Breast epithelium (tissue), 4 donors: ENCODE measurements at regions not wholly inside any gene's neighbourhood (a gene's known extent, or its start where the extent isn't known, plus 50 kb on each side); places are given as distances from the start of the nearest gene placed in this dataset.

ENCODE experiments used
- DNase-seq, 2 donors: peaks; one replicate each; pipeline ENCODE4 v3.0.0-alpha.2; 2019; ENCODE audit warnings: low spot score in 2 of 2
- H3K27ac ChIP-seq, 2 donors: fragments of 200-600 bp; sonication (generic) in 1 of 2; one replicate each; pipeline ENCODE4 v1.5.1; 2016 to 2019; ENCODE audit warnings: mild to moderate bottlenecking in 1 of 2
- H3K27me3 ChIP-seq, 2 donors: fragments of 200-600 bp; sonication (generic) in 1 of 2; one replicate each; pipeline versions ENCODE4 v1.5.1 to v1.6.0; 2017 to 2019; ENCODE audit warnings: control low read depth in 1 of 2, mild to moderate bottlenecking in 1 of 2
- H3K36me3 ChIP-seq: fragments of 200-600 bp; one replicate; pipeline ENCODE4 v1.5.1; 2019
- H3K4me1 ChIP-seq, 2 donors: fragments of 200-600 bp; sonication (generic); one replicate each; pipeline ENCODE4 v1.5.1; 2016 to 2019; ENCODE audit warnings: control low read depth in 1 of 2
- H3K4me3 ChIP-seq, 3 donors: fragments of 200-600 bp; sonication (generic); 1 replicate in 2 of 3; 2 replicates in 1 of 3; pipeline ENCODE4 v1.5.1; 2016 to 2019; ENCODE audit warnings: mild to moderate bottlenecking in 3 of 3, moderate library complexity in 2 of 3
- H3K9me3 ChIP-seq, 2 donors: fragments of 200-600 bp; sonication (generic) in 1 of 2; one replicate each; pipeline ENCODE4 v1.5.1; 2016 to 2019; ENCODE audit warnings: control low read depth in 1 of 2
- POLR2A ChIP-seq: fragments of 450-650 bp; IDR thresholded peaks from one replicate; pipeline ENCODE4 v1.6.1; 2016; ENCODE audit warnings: antibody characterized with exemption, mild to moderate bottlenecking, moderate library complexity
- POLR2AphosphoS5 ChIP-seq, 3 donors: sonication (generic); formaldehyde crosslinking; IDR thresholded peaks; one replicate each; pipeline ENCODE4 v1.6.1; 2017; ENCODE audit warnings: antibody characterized with exemption in 3 of 3
- intact Hi-C: fragments of 100-400 bp; cut with DNase I; formaldehyde crosslinking; loops from one replicate; pipeline ENCODE4 v1.15.1; 2023; ENCODE audit warnings: low total_unique reads
- TF ChIP-seq, protein P1 (sequence below), 3 donors: fragments of 450-650 bp; IDR thresholded peaks; one replicate each; pipeline ENCODE4 v1.5.1; 2016 to 2017; ENCODE audit warnings: antibody characterized with exemption in 3 of 3, mild to moderate bottlenecking in 3 of 3, moderate library complexity in 3 of 3

DNA sequence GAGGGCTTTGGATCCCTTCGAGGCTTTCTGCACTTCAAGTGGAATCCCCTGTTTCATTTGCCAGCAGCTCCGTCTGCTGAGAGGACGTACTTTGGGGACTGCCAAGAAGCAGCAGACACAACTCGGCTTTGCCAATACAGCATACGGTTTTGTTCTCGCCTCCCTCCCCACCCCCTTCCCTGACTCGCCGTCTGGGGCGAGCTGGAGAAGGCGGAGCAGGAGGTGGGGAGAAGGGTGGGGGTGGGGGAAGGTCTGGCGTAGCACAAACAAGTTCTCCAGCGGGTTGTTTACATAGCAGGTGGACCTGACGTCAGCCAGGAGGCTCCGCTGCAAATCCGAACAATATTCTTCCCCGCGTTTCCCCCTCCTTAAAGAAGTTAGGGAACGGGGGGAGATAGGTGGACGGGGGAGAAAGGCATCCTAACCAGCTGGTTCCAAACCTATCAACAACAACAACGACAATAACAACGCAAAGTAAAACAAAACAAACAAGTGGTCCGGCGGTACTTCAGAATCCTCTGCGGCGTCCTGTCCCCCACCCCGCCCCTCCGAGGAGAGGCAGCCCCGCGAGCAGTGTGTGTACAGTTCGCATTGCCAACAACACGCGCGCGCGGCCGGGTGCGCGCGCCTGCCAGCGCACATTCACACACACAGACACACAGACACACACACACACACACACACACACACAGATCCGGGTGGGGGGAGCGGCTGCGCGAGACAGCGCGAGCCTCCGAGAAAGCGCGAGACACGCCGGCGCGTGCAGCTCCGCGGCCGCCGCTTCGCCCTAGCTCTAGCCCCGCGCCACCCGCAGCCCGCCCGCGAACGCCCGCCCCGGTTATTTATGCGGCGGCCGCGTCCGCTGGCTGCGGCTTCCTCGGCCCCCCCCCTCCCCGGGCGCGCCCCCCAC, 167.0 kb upstream of the PPP1R3A start:
- no peaks in the 10 kb centered on the region for H3K9me3 ChIP-seq
- no peaks in the 10 kb centered on the region for H3K36me3 ChIP-seq
- peak; percentile 54 to 63 for DNase-seq
- TF ChIP-seq, protein P1, sequence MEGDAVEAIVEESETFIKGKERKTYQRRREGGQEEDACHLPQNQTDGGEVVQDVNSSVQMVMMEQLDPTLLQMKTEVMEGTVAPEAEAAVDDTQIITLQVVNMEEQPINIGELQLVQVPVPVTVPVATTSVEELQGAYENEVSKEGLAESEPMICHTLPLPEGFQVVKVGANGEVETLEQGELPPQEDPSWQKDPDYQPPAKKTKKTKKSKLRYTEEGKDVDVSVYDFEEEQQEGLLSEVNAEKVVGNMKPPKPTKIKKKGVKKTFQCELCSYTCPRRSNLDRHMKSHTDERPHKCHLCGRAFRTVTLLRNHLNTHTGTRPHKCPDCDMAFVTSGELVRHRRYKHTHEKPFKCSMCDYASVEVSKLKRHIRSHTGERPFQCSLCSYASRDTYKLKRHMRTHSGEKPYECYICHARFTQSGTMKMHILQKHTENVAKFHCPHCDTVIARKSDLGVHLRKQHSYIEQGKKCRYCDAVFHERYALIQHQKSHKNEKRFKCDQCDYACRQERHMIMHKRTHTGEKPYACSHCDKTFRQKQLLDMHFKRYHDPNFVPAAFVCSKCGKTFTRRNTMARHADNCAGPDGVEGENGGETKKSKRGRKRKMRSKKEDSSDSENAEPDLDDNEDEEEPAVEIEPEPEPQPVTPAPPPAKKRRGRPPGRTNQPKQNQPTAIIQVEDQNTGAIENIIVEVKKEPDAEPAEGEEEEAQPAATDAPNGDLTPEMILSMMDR (IDR thresholded peaks at IDR 0.05) = no peak
- TF ChIP-seq POLR2A (peak; percentile 12), POLR2AphosphoS5 (IDR thresholded peaks at IDR 0.05) (peak; percentile 27 to 74 (median 32))
- H3K4me1 ChIP-seq = no peaks in the 10 kb centered on the region
- peak overlapping the region; percentile 66 to 73 (median 70) for H3K4me3 ChIP-seq
- peak overlapping the region; percentile 85 to 91 for H3K27ac ChIP-seq
- peaks cover 0 to 41% of the 10 kb centered on the region in 2 donors for H3K27me3 ChIP-seq
- intact Hi-C loops = no loop called here

DNA sequence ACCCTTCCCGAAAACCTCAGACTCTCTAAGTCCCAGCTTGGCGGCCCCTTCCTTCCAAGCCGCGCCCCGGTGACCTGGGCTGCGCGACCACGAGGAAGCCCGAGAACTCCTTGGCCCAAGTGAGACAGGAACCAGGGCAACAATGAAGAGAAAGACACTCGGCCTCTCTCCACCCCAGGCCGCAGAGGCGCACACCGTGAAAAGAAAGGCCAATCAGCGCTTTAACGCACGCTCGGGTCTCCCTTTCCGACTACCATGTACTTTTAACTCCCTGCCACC, 166.4 kb upstream of the PPP1R3A start:
- intact Hi-C loops = no loop called here
- H3K36me3 ChIP-seq = no peaks in the 10 kb centered on the region

DNA sequence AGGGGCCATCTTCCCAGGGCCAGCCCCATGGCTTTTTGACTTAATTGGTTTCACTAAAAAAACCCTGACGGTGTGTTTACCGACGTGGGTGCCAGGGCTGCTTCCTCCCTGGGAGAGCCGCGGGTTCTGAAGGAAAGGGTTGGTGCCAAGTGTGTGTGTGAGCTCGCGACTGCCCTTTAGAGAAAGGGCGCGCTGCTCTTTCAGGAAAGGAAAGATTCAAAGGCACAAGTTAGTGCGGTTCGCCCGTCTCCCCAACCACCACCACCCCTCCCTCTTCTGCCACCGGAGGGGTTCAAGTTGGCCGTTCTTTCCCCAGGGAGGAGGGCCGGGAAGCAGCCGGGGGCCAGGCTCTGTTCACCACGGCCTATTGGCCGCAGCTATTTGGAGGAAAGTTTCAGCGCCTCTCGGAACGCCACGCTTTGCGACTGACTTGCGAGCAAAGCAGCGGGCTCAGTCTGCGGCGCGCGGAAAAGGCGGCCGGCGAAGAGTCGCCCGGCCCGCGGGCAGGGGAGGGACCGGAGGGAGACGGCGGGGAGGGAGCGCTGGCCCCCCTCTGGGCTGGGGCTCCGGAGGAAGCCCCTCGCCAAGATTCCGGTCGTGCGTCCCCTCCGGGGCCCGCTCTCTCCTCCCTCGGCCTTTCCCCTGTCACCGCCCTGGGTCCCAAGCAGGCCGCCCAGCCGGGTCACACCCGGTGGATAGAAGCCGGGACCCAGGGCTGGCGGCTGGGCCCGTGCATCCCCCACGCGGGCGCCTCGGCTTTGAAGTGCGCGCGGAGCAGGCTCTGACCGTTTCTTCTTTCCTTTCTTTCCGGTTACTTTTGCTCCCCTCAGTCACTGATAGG, 165.9 kb upstream of the PPP1R3A start:
- peak in 1 of 2 donors; percentile 27 for DNase-seq
- intact Hi-C loops = no loop called here
- Histone ChIP-seq H3K36me3 (no peaks in the 10 kb centered on the region), H3K27me3 (peaks cover 0 to 42% of the 10 kb centered on the region in 2 donors), H3K4me3 (peak overlapping the region; percentile 66 to 73 (median 70)), H3K4me1 (no peaks in the 10 kb centered on the region), H3K9me3 (no peaks in the 10 kb centered on the region), H3K27ac (peak overlapping the region; percentile 85 to 91)
- no peak for TF ChIP-seq POLR2AphosphoS5 (IDR thresholded peaks at IDR 0.05)
- TF ChIP-seq, protein P1 (IDR thresholded peaks at IDR 0.05) = no peak
- no peak for TF ChIP-seq POLR2A

More for the DNA sequence above, 166.4 kb upstream of the PPP1R3A start:
- Histone ChIP-seq H3K4me1 (no peaks in the 10 kb centered on the region), H3K27me3 (peaks cover 0 to 41% of the 10 kb centered on the region in 2 donors), H3K9me3 (no peaks in the 10 kb centered on the region), H3K4me3 (peak overlapping the region; percentile 66 to 73 (median 70)), H3K27ac (peak overlapping the region; percentile 85 to 91)
- TF ChIP-seq POLR2AphosphoS5 (IDR thresholded peaks at IDR 0.05) (no peak), POLR2A (no peak)
- TF ChIP-seq, protein P1 (IDR thresholded peaks at IDR 0.05) = no peak
- no peak for DNase-seq

DNA sequence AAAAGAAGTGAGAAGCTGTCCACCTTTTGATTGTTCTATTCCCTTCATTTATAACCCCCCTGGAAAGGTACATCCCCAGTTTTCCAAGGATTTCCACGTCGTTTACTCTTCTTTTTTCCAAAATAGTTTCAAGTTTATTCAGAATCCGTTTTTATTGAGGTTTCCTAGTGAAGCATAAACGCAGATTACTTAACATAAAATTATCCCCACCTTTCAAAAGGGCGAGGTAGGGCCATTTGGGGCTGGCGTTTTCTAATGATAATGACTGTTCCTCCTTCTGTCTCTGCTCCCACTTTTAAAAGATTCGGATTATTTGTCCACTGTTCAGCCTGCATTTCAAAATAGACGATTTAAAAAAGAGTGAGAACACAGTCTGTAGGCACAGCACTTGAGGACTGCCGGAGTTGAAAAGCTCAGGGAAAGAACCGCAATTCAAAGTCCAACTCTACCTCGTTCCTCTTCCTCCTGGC, 165.2 kb upstream of the PPP1R3A start:
- intact Hi-C loops = no loop called here
- TF ChIP-seq, protein P1 (IDR thresholded peaks at IDR 0.05) = no peak
- TF ChIP-seq POLR2AphosphoS5 (IDR thresholded peaks at IDR 0.05) (no peak), POLR2A (no peak)

More for the DNA sequence above, 165.2 kb upstream of the PPP1R3A start:
- no peaks in the 10 kb centered on the region for H3K9me3 ChIP-seq
- peaks cover 0 to 46% of the 10 kb centered on the region in 2 donors for H3K27me3 ChIP-seq
- no peak for DNase-seq
- no peaks in the 10 kb centered on the region for H3K4me1 ChIP-seq
- peak overlapping the region; percentile 85 to 91 for H3K27ac ChIP-seq
- H3K4me3 ChIP-seq = peak overlapping the region; percentile 66 to 73 (median 70)
- no peaks in the 10 kb centered on the region for H3K36me3 ChIP-seq
